ENCODE measurements at regions not wholly inside any gene's neighbourhood (a gene's known extent, or its start where the extent isn't known, plus 50 kb on each side); places are given as distances from the start of the nearest gene placed in this dataset.

DNA sequence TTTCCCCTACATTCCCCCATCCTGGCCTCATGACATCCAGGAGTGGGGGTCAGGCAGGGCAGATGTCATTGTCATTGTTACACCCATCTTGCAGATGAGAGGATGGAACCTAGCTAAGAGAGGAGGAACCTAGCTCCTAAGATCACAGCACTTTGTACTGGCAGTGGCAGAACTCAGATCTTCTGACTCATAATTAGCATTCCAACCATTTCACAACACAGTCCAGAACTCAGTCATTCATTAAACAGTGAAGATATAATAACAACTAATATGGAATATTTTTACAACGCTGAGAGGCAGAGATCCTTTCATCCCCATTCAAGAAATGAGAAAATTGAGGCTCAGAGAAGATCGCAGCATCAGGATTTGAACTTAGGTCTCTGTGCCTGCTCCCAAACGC is 127.8 kb downstream of the CHST1 start:
- no peak for DNase-seq (ENCODE audit: low read depth)
- H3K4me3 ChIP-seq (ENCODE audit: low read depth, low read length), result no peak overlapping the region
- TF ChIP-seq, protein P1, sequence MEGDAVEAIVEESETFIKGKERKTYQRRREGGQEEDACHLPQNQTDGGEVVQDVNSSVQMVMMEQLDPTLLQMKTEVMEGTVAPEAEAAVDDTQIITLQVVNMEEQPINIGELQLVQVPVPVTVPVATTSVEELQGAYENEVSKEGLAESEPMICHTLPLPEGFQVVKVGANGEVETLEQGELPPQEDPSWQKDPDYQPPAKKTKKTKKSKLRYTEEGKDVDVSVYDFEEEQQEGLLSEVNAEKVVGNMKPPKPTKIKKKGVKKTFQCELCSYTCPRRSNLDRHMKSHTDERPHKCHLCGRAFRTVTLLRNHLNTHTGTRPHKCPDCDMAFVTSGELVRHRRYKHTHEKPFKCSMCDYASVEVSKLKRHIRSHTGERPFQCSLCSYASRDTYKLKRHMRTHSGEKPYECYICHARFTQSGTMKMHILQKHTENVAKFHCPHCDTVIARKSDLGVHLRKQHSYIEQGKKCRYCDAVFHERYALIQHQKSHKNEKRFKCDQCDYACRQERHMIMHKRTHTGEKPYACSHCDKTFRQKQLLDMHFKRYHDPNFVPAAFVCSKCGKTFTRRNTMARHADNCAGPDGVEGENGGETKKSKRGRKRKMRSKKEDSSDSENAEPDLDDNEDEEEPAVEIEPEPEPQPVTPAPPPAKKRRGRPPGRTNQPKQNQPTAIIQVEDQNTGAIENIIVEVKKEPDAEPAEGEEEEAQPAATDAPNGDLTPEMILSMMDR (IDR thresholded peaks at IDR 0.05; ENCODE audit: control insufficient read depth, extremely low read depth, insufficient read depth), result no peak

DNA sequence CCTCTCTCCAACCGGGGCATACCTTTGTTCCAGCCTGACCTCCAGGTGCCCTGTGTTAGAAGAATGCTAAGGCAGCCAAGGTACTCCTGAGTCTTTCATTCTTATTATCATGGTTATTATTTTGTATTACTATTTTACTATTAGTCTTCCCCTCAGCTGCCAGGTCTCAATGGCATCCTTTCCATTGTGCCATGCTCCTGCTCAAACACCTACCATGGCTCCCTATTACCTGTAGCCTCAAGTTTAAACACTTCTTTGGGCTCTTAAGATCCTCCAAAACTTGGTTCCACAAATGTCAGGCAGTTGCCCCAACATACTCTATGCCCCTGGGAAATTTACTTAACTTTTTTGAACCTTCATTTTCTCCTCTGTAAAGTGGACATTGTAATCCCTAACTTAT is 130.4 kb downstream of the CHST1 start:
- no peak overlapping the region for H3K4me3 ChIP-seq (ENCODE audit: low read depth, low read length)
- no peak for DNase-seq (ENCODE audit: low read depth)
- TF ChIP-seq, protein P1 (IDR thresholded peaks at IDR 0.05; ENCODE audit: control insufficient read depth, extremely low read depth, insufficient read depth), result no peak

DNA sequence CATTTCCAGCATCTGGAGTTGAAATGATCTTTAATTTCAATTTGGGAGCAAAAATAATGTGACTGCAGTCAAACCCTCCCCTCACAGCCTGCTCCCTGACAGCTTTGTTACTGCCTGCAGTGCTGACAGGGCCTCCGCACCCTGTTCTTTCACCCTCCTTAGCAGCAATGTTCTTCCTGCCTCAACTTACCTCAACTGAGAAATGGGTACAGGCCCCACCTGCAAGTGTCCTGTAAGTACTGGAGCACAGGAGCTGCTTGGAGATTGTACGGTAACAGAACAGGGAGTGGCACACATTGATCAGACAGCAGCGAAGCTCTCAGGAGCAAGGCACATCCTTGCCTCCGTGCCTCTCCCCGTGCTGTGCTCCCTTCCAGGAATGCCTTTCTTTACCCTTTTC is 131.3 kb downstream of the CHST1 start:
- TF ChIP-seq, protein P1 (IDR thresholded peaks at IDR 0.05; ENCODE audit: control insufficient read depth, extremely low read depth, insufficient read depth), result no peak
- no peak for DNase-seq (ENCODE audit: low read depth)
- no peak overlapping the region for H3K4me3 ChIP-seq (ENCODE audit: low read depth, low read length)

DNA sequence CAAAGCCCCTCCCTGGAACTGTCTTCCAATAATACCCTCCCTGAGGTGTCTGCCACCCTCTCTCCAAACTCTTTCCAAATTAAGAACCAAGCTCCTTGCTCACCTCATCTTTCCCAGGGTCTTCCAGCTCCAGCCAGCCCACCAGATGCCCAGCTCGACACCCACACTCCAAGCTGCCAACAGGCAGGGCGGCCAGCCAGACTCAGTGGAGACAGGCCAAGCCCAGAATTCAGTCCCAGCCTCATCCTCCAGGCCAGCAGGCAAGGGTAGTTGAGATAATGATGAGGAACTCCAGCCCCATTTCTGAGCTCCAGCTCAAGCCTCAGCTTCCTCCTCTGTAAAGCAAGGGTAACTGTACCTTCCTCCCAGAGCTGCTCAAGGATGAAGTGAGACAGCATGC is 132.9 kb downstream of the CHST1 start:
- TF ChIP-seq, protein P1 (IDR thresholded peaks at IDR 0.05; ENCODE audit: control insufficient read depth, extremely low read depth, insufficient read depth), result no peak
- no peak for DNase-seq (ENCODE audit: low read depth)
- no peak overlapping the region for H3K4me3 ChIP-seq (ENCODE audit: low read depth, low read length)

DNA sequence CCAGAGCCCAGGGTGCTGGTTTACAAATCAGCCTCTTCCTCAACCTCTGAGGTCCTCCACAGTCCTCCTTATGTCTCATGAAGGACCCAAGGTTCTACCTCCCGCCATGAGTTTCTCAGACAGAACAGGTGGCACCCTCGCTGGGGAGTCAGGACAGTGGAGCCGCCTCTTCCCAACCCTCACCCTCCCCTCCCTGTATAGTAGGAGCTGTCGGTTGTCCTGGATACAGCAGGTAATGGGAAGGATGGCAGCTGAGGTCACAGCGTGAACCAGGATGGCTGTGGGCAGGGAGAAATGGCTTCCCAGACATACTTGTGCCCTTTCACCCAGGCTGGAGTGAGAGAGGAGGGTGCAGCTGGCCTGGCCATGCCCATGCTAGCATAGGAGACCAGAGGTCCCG is 134.6 kb downstream of the CHST1 start:
- DNase-seq (ENCODE audit: low read depth), result no peak
- H3K4me3 ChIP-seq (ENCODE audit: low read depth, low read length), result no peak overlapping the region
- TF ChIP-seq, protein P1 (IDR thresholded peaks at IDR 0.05; ENCODE audit: control insufficient read depth, extremely low read depth, insufficient read depth), result no peak

DNA sequence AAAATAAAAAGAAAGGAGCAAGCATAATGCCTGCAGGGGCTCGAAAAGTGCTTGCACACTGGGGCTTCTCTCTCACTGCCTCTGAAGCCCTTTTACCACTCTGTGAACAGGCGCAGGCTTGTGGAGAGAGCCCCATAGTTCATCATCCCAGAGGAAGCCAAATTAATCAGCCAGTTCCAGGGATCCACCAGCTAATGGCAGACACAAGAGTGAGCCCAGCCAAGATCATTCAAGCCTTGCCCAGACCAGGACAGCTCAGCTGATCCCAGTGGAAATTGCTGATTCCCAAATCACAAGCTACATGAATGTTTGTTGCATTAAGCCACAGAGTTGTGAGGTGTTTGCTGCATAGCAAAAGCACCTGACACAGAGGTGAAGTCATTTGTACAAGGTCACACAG is 135.3 kb downstream of the CHST1 start:
- TF ChIP-seq, protein P1 (IDR thresholded peaks at IDR 0.05; ENCODE audit: control insufficient read depth, extremely low read depth, insufficient read depth), result no peak
- no peak overlapping the region for H3K4me3 ChIP-seq (ENCODE audit: low read depth, low read length)
- DNase-seq (ENCODE audit: low read depth), result no peak

DNA sequence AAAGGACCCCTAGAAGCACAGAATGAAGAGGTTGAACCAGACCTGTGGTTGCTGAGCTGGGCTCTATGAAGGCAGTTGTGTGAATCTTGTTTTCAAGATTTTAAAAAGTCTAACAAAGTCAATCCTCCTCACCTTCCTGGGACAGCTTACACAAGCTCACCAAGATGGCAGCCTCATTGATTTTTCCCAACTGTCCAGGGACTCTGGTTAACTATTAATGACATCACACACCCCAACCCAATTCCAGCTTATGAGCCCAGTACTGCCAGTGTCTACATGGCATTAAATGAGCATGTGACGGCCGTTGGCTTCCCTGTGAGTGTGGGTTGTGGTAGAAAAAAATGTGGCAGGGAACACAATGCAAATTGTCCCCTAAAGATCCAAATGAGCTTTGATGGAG is 137.0 kb downstream of the CHST1 start:
- H3K4me3 ChIP-seq (ENCODE audit: low read depth, low read length), result no peak overlapping the region
- DNase-seq (ENCODE audit: low read depth), result no peak
- TF ChIP-seq, protein P1 (IDR thresholded peaks at IDR 0.05; ENCODE audit: control insufficient read depth, extremely low read depth, insufficient read depth), result no peak

Measured in LNCaP clone FGC (cell line).